ENCODE measurements at regions not wholly inside any gene's neighbourhood (a gene's known extent, or its start where the extent isn't known, plus 50 kb on each side); places are given as distances from the start of the nearest gene placed in this dataset.

GRCh38 chr10:129259128-129259815 lies 207.8 kb upstream of the MGMT start:
- no peak for ATAC-seq
- H3K4me1 ChIP-seq (replicated peaks in 1 of 2; ENCODE audit: control insufficient read depth in 2 of 2, insufficient read depth in 2 of 2, low read length in 2 of 2), result no peaks in the 10 kb centered on the region
- no peak overlapping the region for H2AFZ ChIP-seq (ENCODE audit: low read depth, low read length)
- no peaks in the 10 kb centered on the region for H3K79me2 ChIP-seq (ENCODE audit: control insufficient read depth, insufficient read depth, low read length)
- H3K9me3 ChIP-seq (replicated peaks; ENCODE audit: control insufficient read depth, insufficient read depth, low read depth, low read length), result no peaks in the 10 kb centered on the region
- in situ Hi-C loops (cut with MboI) (no loop called here), intact Hi-C loops (cut with micrococcal nuclease) (no loop called here)
- FAIRE-seq, result no peak
- no peak overlapping the region for H3K9ac ChIP-seq (ENCODE audit: insufficient read depth in 1 of 2, low read depth in 2 of 2, low read length in 2 of 2)
- BruUV-seq (replicated peaks), result no TSS peak
- H3K36me3 ChIP-seq (ENCODE audit: control insufficient read depth, insufficient read depth, low read length), result no peaks in the 10 kb centered on the region
- no peak overlapping the region for H3K27ac ChIP-seq (ENCODE audit: extremely low read depth, low read depth, low read length)
- no peaks in the 10 kb centered on the region for H4K20me1 ChIP-seq (replicated peaks; ENCODE audit: control insufficient read depth, insufficient read depth, low read length)
- ChIA-PET CTCF (ENCODE audit: low intra/inter-chr PET ratio) (no interaction called here), POLR2A (no interaction called here)
- TF ChIP-seq PYGO2 (tag; IDR thresholded peaks at IDR 0.05) (no peak), ARID1B (IDR thresholded peaks at IDR 0.05) (no peak), ZBTB2 (IDR thresholded peaks at IDR 0.05) (no peak), ARNT (IDR thresholded peaks at IDR 0.05) (no peak), USF1 (CRISPR knock-in tag; IDR thresholded peaks at IDR 0.05) (no peak), LEF1 (IDR thresholded peaks at IDR 0.05) (no peak), NBN (IDR thresholded peaks at IDR 0.05; ENCODE audit: low read depth) (no peak), TEAD1 (CRISPR knock-in tag; IDR thresholded peaks at IDR 0.05) (no peak), GABPB2 (CRISPR knock-in tag; conservative IDR thresholded peaks at IDR 0.05) (no peak), SPI1 (IDR thresholded peaks at IDR 0.05; ENCODE audit: borderline replicate concordance, low read depth, low read length) (no peak), TRIM28 (IDR thresholded peaks at IDR 0.05) (no peak), CC2D1A (IDR thresholded peaks at IDR 0.05) (no peak)
- TF ChIP-seq, protein P1, sequence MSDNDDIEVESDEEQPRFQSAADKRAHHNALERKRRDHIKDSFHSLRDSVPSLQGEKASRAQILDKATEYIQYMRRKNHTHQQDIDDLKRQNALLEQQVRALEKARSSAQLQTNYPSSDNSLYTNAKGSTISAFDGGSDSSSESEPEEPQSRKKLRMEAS (CRISPR knock-in tag; IDR thresholded peaks at IDR 0.05), result no peak
- TF ChIP-seq, protein P2, sequence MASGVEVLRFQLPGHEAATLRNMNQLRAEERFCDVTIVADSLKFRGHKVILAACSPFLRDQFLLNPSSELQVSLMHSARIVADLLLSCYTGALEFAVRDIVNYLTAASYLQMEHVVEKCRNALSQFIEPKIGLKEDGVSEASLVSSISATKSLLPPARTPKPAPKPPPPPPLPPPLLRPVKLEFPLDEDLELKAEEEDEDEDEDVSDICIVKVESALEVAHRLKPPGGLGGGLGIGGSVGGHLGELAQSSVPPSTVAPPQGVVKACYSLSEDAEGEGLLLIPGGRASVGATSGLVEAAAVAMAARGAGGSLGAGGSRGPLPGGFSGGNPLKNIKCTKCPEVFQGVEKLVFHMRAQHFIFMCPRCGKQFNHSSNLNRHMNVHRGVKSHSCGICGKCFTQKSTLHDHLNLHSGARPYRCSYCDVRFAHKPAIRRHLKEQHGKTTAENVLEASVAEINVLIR (CRISPR knock-in tag; IDR thresholded peaks at IDR 0.05), result no peak
- 2% methylated on average over 9 of the region's 9 CpGs for WGBS (ENCODE audit: insufficient coverage, low coverage, missing lambda C conversion rate)
- H3K27me3 ChIP-seq (ENCODE audit: control insufficient read depth in 2 of 2, insufficient read depth in 2 of 2, low read length in 2 of 2), result no peaks in the 10 kb centered on the region; a peak in 2 of 5 replicates
- no peak for DNase-seq (ENCODE audit: extremely low read depth in 1 of 4, low spot score in 3 of 4)
- no peak overlapping the region for H3K4me3 ChIP-seq
- H3K9me1 ChIP-seq (ENCODE audit: control insufficient read depth, insufficient read depth, low read length), result no peaks in the 10 kb centered on the region
- no peak overlapping the region for H3K4me2 ChIP-seq (ENCODE audit: insufficient read depth, low read length)

All from K562 (cell line).